ENCODE measurements at regions not wholly inside any gene's neighbourhood (a gene's known extent, or its start where the extent isn't known, plus 50 kb on each side); places are given as distances from the start of the nearest gene placed in this dataset.

- DNase-seq (no peak), ATAC-seq (no peak)
- no peaks in the 10 kb centered on the region for H3K9me3 Mint-ChIP-seq
- no CpG with 5 or more reads among the region's 1 CpG for WGBS (ENCODE audit: insufficient coverage)
- peaks cover 19 to 31% of the 10 kb centered on the region in 2 donors for H3K27me3 Mint-ChIP-seq (ENCODE audit: low read depth in 2 of 2)
- Histone ChIP-seq H3K4me3 (ENCODE audit: low read length) (no peak overlapping the region), H3K27ac (ENCODE audit: low read length) (no peak overlapping the region), H3K27me3 (ENCODE audit: control insufficient read depth, insufficient read depth, low read length) (no peaks in the 10 kb centered on the region), H3K9me3 (ENCODE audit: control insufficient read depth, insufficient read depth, low read length) (no peaks in the 10 kb centered on the region), H3K36me3 (ENCODE audit: control insufficient read depth, insufficient read depth, low read length) (no peaks in the 10 kb centered on the region), H3K4me1 (ENCODE audit: control insufficient read depth, insufficient read depth, low read length) (no peaks in the 10 kb centered on the region)
- no peak overlapping the region for H3K4me3 Mint-ChIP-seq
- intact Hi-C loops (cut with micrococcal nuclease) = no loop called here
- no peak overlapping the region for H3K27ac Mint-ChIP-seq
- no peak for TF ChIP-seq CTCF (IDR thresholded peaks at IDR 0.05)
- no peaks in the 10 kb centered on the region for H3K4me1 Mint-ChIP-seq
- H3K36me3 Mint-ChIP-seq = no peaks in the 10 kb centered on the region
Observed at GRCh38 chr3:189103208-189103607, 68.6 kb upstream of the TPRG1 start.

DNA sequence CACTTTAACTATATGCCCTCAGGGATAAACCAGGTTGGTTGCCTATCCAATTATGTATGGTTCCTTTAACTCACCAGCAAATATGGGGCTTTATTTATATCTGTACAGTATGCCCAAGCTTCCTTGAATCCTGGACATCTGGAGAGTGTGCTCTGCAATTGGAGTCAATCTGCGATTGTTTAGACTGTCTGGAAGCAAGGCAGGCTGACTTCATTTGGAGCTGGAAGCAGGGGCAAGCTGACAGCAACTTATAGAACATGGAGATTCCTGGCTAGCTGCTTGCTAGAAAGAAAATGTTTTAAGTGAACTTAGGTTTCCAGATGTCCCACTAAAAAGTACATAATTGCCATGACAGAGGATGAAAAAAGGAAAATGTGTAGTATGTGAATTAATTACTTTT lies 63.7 kb upstream of the TPRG1 start:
- Mint-ChIP-seq H3K4me3 (no peak overlapping the region), H3K27me3 (ENCODE audit: low read depth in 2 of 2) (peaks cover 24 to 70% of the 10 kb centered on the region in 2 donors), H3K4me1 (no peaks in the 10 kb centered on the region), H3K27ac (no peak overlapping the region), H3K36me3 (no peaks in the 10 kb centered on the region), H3K9me3 (no peaks in the 10 kb centered on the region)
- peaks cover 2% of the 10 kb centered on the region for H3K27me3 ChIP-seq (ENCODE audit: control insufficient read depth, insufficient read depth, low read length)
- no peak for DNase-seq
- no peak for TF ChIP-seq CTCF (IDR thresholded peaks at IDR 0.05)
- no peaks in the 10 kb centered on the region for H3K36me3 ChIP-seq (ENCODE audit: control insufficient read depth, insufficient read depth, low read length)
- no peaks in the 10 kb centered on the region for H3K4me1 ChIP-seq (ENCODE audit: control insufficient read depth, insufficient read depth, low read length)
- no peak overlapping the region for H3K27ac ChIP-seq (ENCODE audit: low read length)
- H3K9me3 ChIP-seq (ENCODE audit: control insufficient read depth, insufficient read depth, low read length) = no peaks in the 10 kb centered on the region
- ATAC-seq = no peak
- WGBS (ENCODE audit: insufficient coverage) = 97% methylated on average over 1 of the region's 1 CpG
- intact Hi-C loops (cut with micrococcal nuclease) = no loop called here
- no peak overlapping the region for H3K4me3 ChIP-seq (ENCODE audit: low read length)

- no peaks in the 10 kb centered on the region for H3K36me3 ChIP-seq (ENCODE audit: control insufficient read depth, insufficient read depth, low read length)
- no peaks in the 10 kb centered on the region for H3K9me3 Mint-ChIP-seq
- H3K4me1 Mint-ChIP-seq = no peaks in the 10 kb centered on the region
- 96% methylated on average over 3 of the region's 3 CpGs for WGBS (ENCODE audit: insufficient coverage)
- no peak overlapping the region for H3K27ac Mint-ChIP-seq
- no peak overlapping the region for H3K4me3 ChIP-seq (ENCODE audit: low read length)
- no peak overlapping the region for H3K4me3 Mint-ChIP-seq
- no peaks in the 10 kb centered on the region for H3K9me3 ChIP-seq (ENCODE audit: control insufficient read depth, insufficient read depth, low read length)
- no peaks in the 10 kb centered on the region for H3K36me3 Mint-ChIP-seq
- no peak for TF ChIP-seq CTCF (IDR thresholded peaks at IDR 0.05)
- no peak for ATAC-seq
- no peak overlapping the region for H3K27ac ChIP-seq (ENCODE audit: low read length)
- intact Hi-C loops (cut with micrococcal nuclease) = no loop called here
- H3K27me3 ChIP-seq (ENCODE audit: control insufficient read depth, insufficient read depth, low read length) = peaks cover 2% of the 10 kb centered on the region
- H3K4me1 ChIP-seq (ENCODE audit: control insufficient read depth, insufficient read depth, low read length) = no peaks in the 10 kb centered on the region
- no peak for DNase-seq
- peaks cover 24 to 69% of the 10 kb centered on the region in 2 donors for H3K27me3 Mint-ChIP-seq (ENCODE audit: low read depth in 2 of 2)
Observed at GRCh38 chr3:189108735-189109134, 63.0 kb upstream of the TPRG1 start.

DNA sequence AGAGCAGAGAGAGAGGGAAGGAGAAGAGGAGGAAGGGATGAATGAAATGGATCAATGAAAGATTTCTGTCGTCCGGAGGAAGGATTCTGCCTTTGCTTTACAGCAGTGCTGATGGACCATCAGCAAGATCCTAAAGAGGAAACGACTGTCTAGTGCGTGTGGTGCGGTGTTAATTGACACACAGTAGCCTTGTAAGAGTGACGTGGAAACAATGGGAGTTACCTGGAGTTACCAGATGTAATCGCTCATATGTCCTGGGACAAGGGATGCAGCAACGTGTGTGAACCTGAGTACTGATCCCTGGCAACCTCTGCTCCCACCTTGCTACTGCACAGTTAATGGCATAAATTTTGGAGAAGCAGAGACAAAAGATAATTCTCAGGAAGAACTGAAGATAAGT lies 62.6 kb upstream of the TPRG1 start:
- Histone ChIP-seq H3K27me3 (ENCODE audit: control insufficient read depth, insufficient read depth, low read length) (peaks cover 2% of the 10 kb centered on the region), H3K9me3 (ENCODE audit: control insufficient read depth, insufficient read depth, low read length) (no peaks in the 10 kb centered on the region), H3K27ac (ENCODE audit: low read length) (no peak overlapping the region), H3K4me3 (ENCODE audit: low read length) (no peak overlapping the region), H3K36me3 (ENCODE audit: control insufficient read depth, insufficient read depth, low read length) (no peaks in the 10 kb centered on the region), H3K4me1 (ENCODE audit: control insufficient read depth, insufficient read depth, low read length) (no peaks in the 10 kb centered on the region)
- Mint-ChIP-seq H3K27me3 (ENCODE audit: low read depth in 2 of 2) (peaks cover 24 to 65% of the 10 kb centered on the region in 2 donors), H3K4me1 (no peaks in the 10 kb centered on the region), H3K9me3 (no peaks in the 10 kb centered on the region), H3K36me3 (no peaks in the 10 kb centered on the region), H3K4me3 (no peak overlapping the region), H3K27ac (no peak overlapping the region)
- ATAC-seq = no peak
- TF ChIP-seq CTCF (IDR thresholded peaks at IDR 0.05) = no peak
- no peak for DNase-seq
- WGBS (ENCODE audit: insufficient coverage) = 86% methylated on average over 8 of the region's 8 CpGs
- intact Hi-C loops (cut with micrococcal nuclease) = no loop called here

Measured in natural killer cell (primary cell).